ENCODE measurements at regions not wholly inside any gene's neighbourhood (a gene's known extent, or its start where the extent isn't known, plus 50 kb on each side); places are given as distances from the start of the nearest gene placed in this dataset.
"Not testable (repeated sequence)": the region's sequence is repeated elsewhere in the genome, so short reads cannot be mapped to it uniquely, and the experiment has no call there.

DNA sequence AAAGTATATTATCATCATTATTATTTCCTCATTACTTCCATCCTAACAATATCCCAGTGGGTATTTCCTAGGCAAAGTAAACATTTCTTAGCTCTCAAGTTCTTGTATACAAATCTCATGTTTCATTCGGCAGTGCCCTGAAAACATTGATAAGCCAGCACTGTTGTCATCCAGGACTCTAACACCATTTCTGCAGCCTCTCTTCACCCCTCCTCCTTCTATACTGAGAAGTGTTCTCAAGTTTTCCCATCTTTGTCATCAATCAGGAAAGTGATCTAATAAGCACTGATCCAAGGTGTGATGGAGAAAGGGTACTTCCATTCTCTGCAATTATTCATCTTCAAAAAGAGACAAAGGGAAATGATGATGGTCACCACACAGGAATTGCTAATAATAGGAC lies 168.4 kb upstream of the CCDC54 start:
- no peak for DNase-seq

DNA sequence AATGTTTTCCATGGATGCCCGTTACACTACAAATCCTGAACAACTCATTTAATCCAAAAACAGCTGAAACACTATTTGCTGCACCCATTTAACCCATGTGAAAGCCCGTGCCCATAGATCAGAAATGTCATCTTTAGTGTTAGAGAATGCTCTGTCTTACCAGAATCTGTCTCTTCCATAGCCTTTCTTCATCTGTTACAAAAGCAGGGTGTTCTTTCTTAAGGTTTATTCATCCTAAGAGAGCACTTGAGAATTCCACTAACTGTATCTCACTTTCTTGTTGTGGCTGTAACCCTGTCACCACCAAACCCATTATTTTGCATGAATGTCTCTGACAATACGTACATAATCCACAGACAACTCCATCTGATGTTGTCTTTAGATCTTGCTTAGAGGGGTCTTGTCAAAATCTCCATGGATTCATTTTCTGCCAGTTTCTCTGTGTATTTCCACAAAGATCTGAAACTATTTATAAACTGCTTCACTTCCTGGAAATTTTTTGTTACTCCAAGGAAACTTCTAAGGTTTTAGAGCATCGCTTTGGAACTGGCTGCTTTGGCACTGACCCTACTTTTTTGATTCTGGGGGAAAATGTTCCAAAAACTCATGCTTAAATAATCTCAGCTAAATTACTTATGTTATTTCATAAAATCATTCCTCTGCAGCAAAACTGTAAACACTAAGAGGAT lies 167.8 kb upstream of the CCDC54 start:
- no peak for DNase-seq

DNA sequence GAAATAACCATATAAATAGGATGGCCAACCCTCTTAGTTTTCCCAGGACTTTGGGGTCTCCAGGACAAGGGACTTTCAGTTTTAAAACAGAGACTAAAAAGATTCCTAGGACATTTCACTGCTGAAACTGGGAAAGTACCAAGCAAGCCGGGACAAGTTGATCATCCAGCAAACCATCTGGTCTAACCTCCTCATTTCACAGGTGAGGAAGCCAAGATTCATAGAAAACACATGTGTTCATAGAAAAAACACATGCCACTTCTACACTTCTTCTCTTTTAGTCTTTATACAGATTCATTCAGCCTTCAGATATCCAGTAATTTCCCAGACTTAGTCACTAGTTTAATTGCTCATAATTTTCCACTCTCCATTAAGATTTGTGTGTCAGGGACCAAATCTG lies 165.6 kb upstream of the CCDC54 start:
- DNase-seq: no peak

DNA sequence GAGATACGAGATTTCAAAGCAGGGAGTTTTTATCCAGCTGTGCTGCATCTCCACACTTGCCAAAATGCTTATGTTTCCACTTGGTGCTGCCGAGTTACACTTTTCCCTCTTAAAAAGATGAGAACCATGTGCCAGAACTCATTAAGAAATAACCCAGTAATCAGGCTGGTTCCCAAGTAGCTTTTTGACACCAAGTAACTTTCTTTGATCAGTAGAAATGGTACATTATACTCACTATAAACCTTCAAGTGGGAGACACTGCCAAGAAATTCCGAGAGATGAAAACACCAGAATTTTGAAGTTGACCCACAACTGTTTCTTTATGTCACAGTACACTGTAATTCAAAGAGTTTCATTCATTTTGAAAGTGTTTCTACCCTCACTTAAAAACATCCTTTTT lies 164.6 kb upstream of the CCDC54 start:
- no peak for DNase-seq

DNA sequence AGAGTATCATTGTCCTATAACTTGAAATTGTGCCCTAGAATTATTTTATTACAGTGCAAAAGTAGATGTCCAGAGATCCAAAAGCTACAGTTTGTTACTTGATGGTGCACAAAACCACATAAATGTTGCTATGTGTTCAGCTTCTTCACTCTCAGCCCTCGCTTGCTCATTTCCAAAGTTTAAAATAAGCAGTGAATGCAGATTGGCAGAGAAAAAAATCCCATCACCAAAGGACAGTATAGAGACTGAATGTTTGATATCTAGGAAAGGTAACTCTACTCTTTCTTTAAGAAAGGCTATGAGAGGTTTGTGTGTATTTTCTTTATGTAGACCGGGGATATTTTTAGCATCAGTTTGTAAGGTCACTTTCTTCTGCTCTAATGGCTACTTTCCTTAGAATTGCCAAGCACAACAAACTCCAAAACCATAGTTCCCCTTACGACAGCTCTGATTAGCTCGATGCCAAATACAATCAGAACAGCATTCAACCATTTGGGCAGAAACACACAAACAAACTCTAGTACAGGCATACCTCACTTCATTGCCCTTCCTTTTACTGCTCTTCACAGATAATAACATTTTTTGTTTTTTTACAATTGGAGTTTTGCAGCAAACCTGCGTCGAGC lies 164.1 kb upstream of the CCDC54 start:
- no peak for DNase-seq

DNA sequence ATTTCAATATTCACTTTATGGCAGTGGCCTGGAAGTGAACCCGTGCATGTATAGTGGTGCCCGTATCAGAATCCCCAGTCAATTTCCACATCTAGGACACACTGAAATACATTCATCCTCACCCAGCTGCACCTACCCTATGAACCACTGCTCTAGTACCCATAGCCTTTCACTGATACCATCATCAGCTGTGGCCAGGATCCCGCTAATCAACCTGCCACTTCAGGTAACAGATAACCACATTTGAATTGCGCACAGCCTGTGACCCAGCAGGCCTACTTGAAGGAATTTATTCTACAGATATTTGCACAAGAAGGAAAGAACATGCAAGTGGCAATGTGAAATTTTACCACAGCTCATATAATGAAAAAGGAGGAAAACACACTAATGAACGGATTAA lies 161.0 kb upstream of the CCDC54 start:
- no peak for DNase-seq

DNA sequence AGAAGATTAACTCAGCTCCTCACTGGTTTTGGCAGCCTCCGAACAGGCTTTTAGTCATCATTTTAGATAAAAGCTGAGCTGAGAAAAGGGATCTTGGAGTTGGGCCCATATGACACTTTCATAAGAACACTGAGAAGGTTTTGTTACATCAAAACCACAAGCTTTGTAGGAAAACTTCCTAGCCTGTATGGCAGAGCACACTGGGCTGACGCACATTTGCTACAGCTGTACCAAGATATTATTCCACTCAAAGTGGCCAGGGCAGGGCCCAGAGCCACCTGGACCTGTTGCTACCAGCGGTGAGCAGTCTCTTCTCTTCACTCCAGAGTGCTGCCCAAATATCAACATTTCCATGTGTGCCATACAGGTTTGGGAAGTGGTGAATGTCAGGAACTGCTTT lies 160.5 kb upstream of the CCDC54 start:
- DNase-seq: no peak

DNA sequence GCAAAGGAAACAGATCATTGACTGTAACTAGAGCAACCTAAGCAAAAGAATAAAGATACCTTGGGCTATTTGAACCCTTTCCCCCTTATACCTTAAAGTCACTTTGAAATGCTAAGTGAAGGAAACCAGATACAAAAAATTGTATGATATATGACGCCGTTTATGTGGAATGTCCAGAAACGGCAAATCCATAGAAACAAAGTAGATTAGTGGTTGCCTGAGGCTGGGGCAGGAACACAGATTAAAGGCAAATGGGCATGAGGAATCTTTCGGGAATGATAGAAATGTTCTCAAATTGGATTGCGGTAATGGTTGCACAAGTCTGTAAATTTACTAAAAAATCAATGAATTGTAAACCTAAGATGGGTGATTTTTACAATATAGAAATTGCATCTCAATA lies 160.1 kb upstream of the CCDC54 start:
- DNase-seq: no peak

DNA sequence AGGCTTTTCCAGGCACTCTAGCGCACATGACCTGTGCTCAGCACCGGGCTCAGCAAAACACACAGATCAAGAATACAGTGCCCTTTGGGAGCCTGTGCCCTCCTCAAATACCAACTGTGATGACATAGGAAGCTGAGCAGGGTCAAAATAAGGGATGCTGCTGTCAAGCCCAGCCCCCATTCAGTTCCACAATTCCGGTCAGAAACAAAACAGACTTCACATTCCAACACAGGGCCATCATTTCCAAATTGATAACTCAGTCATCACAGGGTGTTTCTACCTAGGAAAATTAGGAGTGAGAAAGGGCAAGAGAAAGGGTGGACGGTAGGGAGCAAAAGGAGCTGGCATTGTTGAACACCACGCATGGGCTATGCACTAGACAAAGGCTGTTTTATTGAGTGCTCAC lies 158.4 kb upstream of the CCDC54 start:
- DNase-seq: no peak

DNA sequence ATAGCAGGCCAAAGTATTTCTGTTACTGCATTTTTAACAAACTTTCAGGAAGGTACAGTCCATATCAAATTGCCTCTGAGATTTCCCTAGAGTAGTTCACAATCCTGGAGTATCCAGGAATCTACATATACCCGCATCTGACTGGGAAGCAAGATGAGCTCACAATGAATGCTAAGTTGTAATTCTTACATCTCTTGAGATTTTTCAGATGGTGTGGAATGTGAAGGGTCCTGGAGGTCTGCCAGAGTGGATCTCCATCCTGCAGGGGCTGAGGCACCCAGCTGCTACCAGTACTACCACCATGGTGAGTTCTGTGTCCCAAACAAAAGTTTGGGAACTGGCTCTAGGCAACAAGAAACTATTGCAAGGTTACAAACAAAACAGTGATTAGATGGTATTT lies 156.7 kb upstream of the CCDC54 start:
- DNase-seq: no peak

DNA sequence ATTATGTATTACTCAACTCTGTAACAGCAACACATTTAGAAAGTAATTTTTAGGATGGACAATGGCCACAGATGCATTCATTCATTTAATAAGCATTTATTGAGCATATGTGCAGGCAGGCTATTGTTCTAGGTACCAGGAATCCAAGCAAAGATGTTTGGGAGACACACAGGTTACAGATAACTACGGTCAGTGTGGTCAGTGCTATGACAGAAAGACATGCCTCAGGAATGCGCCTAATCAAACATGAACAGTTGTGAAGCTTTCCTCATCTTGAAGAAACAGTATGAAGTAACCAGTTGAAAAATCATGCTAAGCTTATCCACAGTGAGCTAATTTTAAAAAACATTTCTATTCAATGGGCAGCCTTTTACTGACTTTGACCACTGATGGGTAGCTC lies 155.4 kb upstream of the CCDC54 start:
- no peak for DNase-seq

DNA sequence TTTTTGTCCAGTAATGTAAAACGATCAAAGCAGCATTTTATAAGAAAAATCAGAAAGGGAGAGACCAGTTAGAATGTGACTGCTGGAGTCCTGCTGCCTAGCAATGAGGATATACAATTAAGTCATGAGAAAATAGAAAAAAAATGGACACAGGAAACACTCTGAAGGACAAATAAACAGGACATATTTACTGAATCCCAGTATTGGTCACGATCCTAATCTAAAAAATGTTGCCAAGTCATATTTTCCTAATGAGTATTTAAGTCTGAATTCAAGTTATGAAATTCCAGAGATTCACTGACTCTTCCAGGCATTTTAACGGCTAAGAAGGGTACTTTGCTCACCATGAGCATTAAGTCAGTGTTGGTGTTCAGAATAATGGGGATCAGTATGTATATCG lies 154.3 kb upstream of the CCDC54 start:
- DNase-seq: no peak

DNA sequence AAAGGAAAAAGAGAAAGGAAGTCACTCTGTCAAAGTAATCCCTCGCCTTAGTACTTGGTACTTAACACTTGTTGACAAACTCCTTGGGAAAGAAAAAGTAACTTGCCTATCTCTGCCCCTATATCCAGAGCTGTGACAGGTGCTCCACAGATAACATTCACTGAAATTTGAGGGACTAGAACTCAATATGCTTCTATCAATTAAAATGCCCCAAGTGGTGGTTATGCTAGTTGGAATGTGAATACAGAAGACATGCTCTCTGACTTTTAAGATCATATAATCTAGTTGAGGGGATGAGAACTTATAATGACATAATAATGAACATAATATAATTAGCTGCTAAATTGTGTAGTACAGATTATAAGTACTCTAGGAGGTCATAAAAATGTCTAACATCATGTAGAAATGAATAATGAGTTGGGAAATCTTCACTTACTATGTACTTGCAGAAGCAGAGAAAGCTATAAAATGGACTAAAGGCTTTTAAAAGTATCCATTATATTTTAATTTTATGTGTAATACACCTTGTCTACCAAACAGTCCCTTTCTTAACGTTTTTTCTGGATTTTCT lies 153.1 kb upstream of the CCDC54 start:
- DNase-seq: no peak

DNA sequence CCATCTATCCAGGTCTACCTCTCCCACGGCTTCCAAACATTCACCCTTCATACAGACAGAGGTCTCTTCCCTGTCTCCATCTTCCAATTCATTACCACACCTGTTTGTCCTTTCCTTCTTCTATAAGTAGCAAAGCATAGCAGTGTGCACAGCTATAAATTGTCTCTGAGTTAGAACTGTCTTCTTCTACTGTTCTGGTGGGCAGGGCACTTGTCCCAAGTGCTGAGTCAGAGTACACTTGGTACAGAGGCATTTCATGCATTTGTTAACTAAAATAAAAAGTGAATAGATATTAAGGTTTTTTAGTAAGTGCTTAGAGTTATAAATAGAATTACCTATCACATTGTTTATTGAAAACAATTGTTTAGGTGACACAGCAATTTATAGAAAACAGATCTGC lies 150.1 kb upstream of the CCDC54 start:
- no peak for DNase-seq

DNA sequence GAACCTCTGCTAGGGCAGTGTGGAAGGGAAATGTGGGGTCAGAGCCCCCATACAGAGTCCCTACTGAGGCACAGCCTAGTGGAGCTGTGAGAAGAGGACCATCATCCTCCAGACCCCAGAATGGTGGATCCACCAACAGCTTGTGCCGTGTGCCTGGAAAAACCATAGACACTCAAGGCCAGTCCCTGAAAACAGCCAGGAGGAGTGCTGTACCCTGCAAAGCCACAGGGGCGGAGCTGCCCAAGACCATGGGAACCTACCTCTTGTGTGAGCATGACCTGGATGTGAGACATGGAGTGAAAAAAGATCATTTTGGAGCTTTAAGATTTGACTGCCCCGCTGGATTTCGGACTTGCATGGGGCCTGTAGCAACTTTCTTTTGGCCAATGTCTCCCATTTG lies 143.4 kb upstream of the CCDC54 start:
- DNase-seq: not testable (repeated sequence)

DNA sequence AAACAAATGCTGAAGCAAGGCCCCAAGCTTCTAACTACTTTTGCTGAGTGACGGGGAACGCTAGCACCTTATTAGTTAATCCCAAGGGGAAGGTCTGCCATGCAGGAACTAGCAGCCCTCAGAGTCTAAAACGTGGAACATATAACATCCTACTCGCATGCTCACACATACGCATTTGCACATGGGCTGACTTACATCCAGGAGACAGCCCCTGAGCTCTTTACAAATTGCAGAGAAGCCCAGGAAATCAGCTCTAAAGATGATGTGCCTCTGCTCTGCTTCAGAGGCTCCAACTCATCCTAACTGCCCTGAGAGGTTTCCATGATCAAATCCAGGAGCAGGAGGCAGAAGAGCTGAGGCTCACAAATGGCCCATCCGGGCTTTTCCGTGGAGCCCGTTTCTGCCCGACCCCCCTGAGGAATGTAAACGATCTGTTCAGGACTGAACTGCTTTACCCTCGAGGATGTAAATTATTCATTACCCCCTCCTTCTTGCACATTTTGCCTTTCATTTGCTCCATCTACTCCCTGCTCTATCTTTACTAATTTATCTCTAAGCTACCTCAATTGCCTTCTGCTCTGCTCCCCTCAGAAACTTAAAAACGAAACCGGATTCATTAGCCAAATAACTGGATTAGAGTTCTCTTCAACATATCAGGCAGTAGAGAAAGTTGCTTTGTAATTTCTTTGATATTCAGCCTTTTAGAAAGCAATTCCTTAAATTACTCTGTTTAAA lies 141.9 kb upstream of the CCDC54 start:
- no peak for DNase-seq

DNA sequence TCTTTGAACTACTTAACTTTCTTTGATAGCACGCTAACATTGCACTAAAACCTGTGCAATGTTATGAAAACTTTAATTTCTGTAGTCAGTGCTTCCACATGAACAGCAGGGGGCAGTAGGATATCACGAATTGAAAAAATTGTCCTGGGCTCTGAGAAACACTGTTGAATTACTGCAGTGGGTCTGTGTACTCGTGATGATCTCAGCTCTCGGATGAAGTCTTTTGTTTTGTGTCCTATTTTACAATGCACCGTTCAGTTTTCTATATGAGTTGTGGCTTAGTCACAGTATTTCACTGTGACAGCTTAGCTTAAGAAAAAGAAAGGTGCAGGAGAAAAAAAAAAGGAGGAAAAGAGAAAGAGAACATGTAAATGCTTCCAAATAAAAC lies 141.3 kb upstream of the CCDC54 start:
- peak; percentile 43 for DNase-seq

DNA sequence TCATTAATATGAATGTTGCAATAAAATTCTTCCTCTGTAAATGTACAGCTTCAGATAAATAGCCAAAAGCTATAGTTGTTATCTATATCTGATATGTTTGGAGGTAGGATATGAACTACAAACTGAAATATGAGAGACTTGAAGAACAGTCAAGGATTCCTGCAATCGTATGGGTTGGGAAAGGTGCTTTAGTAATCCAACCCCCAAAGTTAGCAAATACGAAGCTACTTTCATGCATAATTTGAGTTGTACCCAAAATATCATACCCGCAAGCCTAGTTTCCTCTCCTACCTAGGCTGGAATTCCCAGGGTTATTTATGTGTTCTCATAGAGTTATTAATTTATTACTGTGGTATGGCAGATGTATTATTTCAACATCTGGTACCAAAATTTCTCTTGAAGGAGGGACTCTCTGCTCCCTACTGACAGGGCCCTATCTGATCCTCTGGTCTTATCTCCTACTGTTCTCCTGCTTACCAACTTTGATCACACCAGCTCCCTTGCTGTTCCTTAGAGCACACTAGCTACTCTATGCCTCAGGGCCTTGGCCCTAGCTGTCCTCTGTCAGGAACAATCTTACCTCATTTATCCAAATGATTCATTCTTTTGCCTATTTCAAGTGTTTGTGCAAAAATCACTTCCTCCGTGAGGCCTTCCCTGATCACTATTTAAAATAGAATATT lies 140.4 kb upstream of the CCDC54 start:
- DNase-seq: no peak

DNA sequence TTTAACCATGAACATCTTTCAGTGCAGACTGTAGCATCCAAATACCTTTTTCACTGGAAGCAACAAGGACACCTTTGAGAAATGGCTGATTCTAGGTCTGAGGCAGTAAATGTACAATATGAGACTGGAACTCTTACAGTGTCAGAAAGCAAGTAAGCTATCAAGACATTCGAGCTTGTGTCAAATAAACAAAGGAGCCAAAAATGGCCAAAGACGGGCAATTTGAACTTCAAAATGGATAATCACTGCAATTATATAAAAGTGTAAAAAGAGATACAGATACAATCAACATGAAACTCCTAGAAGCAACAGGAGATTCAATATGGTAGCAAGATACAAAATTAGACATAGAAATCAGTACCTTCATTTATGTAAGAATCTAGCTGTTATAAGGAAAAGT lies 138.5 kb upstream of the CCDC54 start:
- DNase-seq: no peak

DNA sequence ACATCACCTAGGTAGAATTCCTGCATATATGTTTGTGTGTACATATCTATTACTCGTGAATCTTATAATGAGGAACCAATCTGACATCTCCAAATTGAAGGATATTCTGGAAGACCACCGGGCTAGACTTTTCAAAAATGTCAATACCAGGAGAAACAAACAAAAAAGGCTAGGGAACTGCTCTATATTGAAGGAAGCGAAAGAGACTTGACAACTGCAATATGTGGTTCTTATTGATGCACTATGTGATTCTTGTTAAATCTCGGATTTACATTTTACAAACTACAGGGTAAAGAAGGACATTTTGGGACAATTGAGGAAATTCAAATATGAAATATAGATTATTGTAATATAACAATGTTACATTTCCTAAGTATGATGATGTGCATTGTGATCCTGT lies 137.5 kb upstream of the CCDC54 start:
- no peak for DNase-seq

DNA sequence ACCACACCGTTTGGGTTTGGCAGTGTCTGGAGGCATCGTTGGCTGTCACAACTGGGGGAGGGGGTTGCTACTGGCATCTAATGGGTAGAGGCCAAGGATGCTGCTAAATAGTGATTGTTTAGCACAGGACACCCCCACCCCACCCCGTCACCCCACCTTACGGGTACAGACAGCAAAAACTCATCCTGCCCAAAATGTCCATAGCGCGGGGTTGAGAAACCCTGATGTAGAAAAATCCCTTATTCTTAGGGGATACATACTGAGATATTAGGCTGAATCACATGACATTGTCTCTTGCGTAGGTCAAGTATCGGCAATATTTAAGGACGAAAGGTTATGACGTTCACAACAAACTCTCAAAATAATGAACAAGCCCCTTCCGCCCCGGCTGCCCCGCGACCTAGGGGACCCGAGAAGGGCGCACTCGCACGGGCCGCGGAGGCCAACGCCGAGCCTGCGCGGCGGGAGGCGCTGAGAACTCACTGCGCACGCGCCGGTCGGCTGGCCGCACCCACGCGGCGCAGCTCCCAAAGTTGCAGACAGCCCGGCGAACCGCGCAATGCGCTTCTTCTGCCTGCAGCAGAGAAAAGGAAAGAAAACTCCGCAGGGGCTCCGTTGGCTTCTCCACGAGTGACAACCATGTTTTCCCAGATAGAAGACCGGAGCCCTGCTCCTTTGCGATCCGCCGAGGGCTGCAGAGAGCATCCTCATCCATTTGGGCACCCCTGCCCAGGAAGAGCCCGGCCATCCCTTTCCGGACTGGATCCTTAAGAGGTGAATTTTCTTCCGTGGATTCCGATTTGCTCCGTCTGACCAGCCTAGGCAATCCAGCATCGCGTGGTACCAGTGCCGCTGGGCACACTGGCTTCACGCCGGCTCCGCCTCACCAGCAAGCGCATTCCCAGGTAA lies 136.8 kb upstream of the CCDC54 start:
- DNase-seq: no peak

DNA sequence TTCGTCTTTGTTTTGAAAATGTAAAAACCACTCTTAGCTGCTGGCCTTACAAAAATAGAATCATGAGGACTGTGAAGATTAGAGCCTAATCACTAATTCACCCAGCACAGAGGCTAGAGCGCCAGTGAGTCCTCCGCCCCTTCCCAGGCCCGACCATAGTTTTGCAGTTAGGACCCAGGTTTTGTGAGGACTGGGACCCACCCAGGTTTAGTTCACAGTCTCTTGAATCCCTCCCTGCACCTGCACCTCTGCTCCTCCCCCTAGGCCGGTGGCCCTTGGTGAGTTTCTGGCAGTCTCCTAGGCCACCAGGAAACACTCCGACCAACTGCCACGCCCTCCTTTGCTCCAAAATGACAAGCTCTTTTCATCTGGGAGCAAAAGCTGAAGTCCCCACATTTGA lies 136.0 kb upstream of the CCDC54 start:
- DNase-seq: no peak
